ENCODE measurements at regions not wholly inside any gene's neighbourhood (a gene's known extent, or its start where the extent isn't known, plus 50 kb on each side); places are given as distances from the start of the nearest gene placed in this dataset.

DNA sequence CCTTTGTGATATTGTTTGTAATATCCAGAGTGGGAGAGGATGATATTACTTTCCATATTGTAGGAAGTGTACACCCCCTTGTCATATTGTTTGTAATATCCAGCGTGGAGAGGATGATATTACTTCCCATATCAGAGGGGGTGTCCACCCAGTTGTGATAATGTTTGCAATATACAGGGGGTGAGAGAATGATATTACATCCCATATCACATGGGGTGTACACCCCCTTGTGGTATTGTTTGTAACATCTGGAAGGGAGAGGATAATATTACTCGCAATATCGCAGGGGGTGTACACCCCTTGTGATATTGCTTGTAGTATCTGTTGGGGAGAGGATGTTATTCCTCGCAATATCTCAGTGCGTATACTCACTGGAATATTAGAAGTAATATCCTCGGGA is 61.5 kb downstream of the PRSS23 start:
- Mint-ChIP-seq H3K27ac (ENCODE audit: low read depth, unreplicated experiment) (no peak overlapping the region), H3K9me3 (ENCODE audit: unreplicated experiment) (no peaks in the 10 kb centered on the region), H3K4me1 (ENCODE audit: insufficient read depth, unreplicated experiment) (no peaks in the 10 kb centered on the region), H3K27me3 (ENCODE audit: insufficient read depth, unreplicated experiment) (peaks cover 35% of the 10 kb centered on the region), H3K36me3 (ENCODE audit: insufficient read depth, unreplicated experiment) (no peaks in the 10 kb centered on the region), H3K4me3 (ENCODE audit: unreplicated experiment) (no peak overlapping the region)
- DNase-seq (ENCODE audit: unreplicated experiment) = peak; percentile 9
- intact Hi-C loops (cut with micrococcal nuclease) = no loop called here
- no TSS peak for BruUV-seq (replicated peaks)
- CTCF ChIA-PET = no interaction called here
- POLR2A ChIA-PET = no interaction called here
- TF ChIP-seq, protein P1, sequence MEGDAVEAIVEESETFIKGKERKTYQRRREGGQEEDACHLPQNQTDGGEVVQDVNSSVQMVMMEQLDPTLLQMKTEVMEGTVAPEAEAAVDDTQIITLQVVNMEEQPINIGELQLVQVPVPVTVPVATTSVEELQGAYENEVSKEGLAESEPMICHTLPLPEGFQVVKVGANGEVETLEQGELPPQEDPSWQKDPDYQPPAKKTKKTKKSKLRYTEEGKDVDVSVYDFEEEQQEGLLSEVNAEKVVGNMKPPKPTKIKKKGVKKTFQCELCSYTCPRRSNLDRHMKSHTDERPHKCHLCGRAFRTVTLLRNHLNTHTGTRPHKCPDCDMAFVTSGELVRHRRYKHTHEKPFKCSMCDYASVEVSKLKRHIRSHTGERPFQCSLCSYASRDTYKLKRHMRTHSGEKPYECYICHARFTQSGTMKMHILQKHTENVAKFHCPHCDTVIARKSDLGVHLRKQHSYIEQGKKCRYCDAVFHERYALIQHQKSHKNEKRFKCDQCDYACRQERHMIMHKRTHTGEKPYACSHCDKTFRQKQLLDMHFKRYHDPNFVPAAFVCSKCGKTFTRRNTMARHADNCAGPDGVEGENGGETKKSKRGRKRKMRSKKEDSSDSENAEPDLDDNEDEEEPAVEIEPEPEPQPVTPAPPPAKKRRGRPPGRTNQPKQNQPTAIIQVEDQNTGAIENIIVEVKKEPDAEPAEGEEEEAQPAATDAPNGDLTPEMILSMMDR (IDR thresholded peaks at IDR 0.05; ENCODE audit: unreplicated experiment) = peak; percentile 9

DNA sequence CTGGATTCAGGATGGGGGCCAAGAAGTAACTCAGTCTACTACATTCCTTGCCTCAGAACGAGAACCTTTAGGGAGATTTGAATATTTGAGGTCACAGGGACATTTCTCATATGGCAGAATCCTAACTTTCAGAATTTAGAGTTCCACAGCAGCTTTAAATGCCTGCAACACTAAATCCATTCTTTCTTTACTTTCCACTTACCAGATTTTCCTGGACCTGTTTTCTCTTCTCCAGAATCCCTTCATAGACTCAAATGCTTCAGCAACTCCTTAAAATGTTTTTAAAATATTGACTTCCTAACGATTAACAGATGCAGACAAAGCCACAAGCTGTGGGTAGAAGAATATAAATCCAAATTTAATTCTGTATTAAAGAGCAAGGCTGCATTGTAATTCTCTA is 63.1 kb downstream of the PRSS23 start:
- Mint-ChIP-seq H3K4me3 (ENCODE audit: unreplicated experiment) (no peak overlapping the region), H3K27me3 (ENCODE audit: insufficient read depth, unreplicated experiment) (peaks cover 19% of the 10 kb centered on the region), H3K4me1 (ENCODE audit: insufficient read depth, unreplicated experiment) (no peaks in the 10 kb centered on the region), H3K9me3 (ENCODE audit: unreplicated experiment) (no peaks in the 10 kb centered on the region), H3K36me3 (ENCODE audit: insufficient read depth, unreplicated experiment) (no peaks in the 10 kb centered on the region), H3K27ac (ENCODE audit: low read depth, unreplicated experiment) (no peak overlapping the region)
- CTCF ChIA-PET = interaction anchor here (0.7 to 12.0 kb wide), 2 partner anchors 58 to 234 kb away, joined by 4 to 401 read pairs; no protein-coding TSS in a partner anchor
- DNase-seq (ENCODE audit: unreplicated experiment) = no peak
- intact Hi-C loops (cut with micrococcal nuclease) = no loop called here
- BruUV-seq (replicated peaks) = no TSS peak
- TF ChIP-seq, protein P1 (IDR thresholded peaks at IDR 0.05; ENCODE audit: unreplicated experiment) = no peak
- POLR2A ChIA-PET = no interaction called here

DNA sequence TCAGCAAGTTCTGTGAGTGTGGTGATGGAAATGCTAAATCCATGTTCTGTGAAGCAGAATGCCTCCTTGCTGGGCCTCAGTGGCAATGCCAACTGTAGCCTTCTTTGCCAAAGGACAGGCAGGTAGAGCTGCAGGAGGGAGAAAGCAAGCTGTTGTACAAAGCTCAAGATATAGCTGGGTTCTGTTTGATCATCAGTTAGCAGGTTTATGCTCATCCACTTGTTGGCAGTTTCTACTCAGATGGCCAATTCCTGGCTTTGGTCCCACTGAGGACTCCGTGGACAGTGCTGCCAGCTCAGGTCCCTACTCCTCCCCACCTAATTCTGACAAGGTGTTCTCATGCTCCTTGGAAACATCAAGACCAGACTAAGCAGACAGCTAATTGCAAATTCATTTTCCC is 65.1 kb downstream of the PRSS23 start:
- no peak overlapping the region for H3K27ac Mint-ChIP-seq (ENCODE audit: low read depth, unreplicated experiment)
- CTCF ChIA-PET = interaction anchor here (0.7 to 12.0 kb wide), 3 partner anchors 43 to 559 kb away, joined by 3 to 401 read pairs (median 3); no protein-coding TSS in a partner anchor
- TF ChIP-seq, protein P1 (IDR thresholded peaks at IDR 0.05; ENCODE audit: unreplicated experiment) = no peak
- intact Hi-C loops (cut with micrococcal nuclease) = no loop called here
- no peaks in the 10 kb centered on the region for H3K9me3 Mint-ChIP-seq (ENCODE audit: unreplicated experiment)
- DNase-seq (ENCODE audit: unreplicated experiment) = no peak
- H3K4me3 Mint-ChIP-seq (ENCODE audit: unreplicated experiment) = no peak overlapping the region
- H3K36me3 Mint-ChIP-seq (ENCODE audit: insufficient read depth, unreplicated experiment) = no peaks in the 10 kb centered on the region
- POLR2A ChIA-PET = no interaction called here
- H3K4me1 Mint-ChIP-seq (ENCODE audit: insufficient read depth, unreplicated experiment) = no peaks in the 10 kb centered on the region
- no TSS peak for BruUV-seq (replicated peaks)
- H3K27me3 Mint-ChIP-seq (ENCODE audit: insufficient read depth, unreplicated experiment) = no peaks in the 10 kb centered on the region

DNA sequence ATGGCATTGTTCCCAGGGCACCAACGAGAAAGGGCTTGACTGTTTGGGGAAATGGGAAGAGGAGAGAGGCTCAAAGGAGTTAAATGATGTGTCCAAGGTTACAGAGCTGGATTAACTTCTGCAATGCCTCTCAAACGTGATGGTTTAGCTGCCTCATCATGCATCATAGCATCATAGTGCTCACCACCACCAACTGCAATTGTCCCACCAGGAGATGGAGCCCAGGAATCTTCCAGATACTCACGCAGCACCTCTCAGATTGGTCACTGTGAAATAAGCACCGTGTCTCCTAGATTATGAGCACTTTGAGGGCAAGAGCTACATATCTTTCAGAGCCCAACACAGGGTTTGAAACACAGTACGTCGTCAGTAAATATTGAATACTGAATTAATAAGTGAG is 69.2 kb downstream of the PRSS23 start:
- intact Hi-C loops (cut with micrococcal nuclease) = no loop called here
- Mint-ChIP-seq H3K36me3 (ENCODE audit: insufficient read depth, unreplicated experiment) (no peaks in the 10 kb centered on the region), H3K27ac (ENCODE audit: low read depth, unreplicated experiment) (no peak overlapping the region), H3K4me3 (ENCODE audit: unreplicated experiment) (no peak overlapping the region), H3K4me1 (ENCODE audit: insufficient read depth, unreplicated experiment) (peaks cover 5% of the 10 kb centered on the region), H3K27me3 (ENCODE audit: insufficient read depth, unreplicated experiment) (no peaks in the 10 kb centered on the region), H3K9me3 (ENCODE audit: unreplicated experiment) (no peaks in the 10 kb centered on the region)
- TF ChIP-seq, protein P1 (IDR thresholded peaks at IDR 0.05; ENCODE audit: unreplicated experiment) = no peak
- ChIA-PET CTCF (interaction anchor here (0.6 to 12.0 kb wide), 37 partner anchors 15 to 553 kb away, joined by 3 to 401 read pairs (median 5); no protein-coding TSS in a partner anchor), POLR2A (no interaction called here)
- DNase-seq (ENCODE audit: unreplicated experiment) = no peak
- no TSS peak for BruUV-seq (replicated peaks)

Measured in MCF 10A (cell line).